Breast epithelium (tissue), 4 donors: ENCODE measurements at regions not wholly inside any gene's neighbourhood (a gene's known extent, or its start where the extent isn't known, plus 50 kb on each side); places are given as distances from the start of the nearest gene placed in this dataset.

Experiments used
- DNase-seq, 2 donors: peaks; one replicate each; pipeline ENCODE4 v3.0.0-alpha.2; 2019; ENCODE audit warnings: low spot score in 2 of 2
- H3K27ac ChIP-seq, 2 donors: fragments of 200-600 bp; sonication (generic) in 1 of 2; one replicate each; pipeline ENCODE4 v1.5.1; 2016 to 2019; ENCODE audit warnings: mild to moderate bottlenecking in 1 of 2
- H3K27me3 ChIP-seq, 2 donors: fragments of 200-600 bp; sonication (generic) in 1 of 2; one replicate each; pipeline versions ENCODE4 v1.5.1 to v1.6.0; 2017 to 2019; ENCODE audit warnings: control low read depth in 1 of 2, mild to moderate bottlenecking in 1 of 2
- H3K36me3 ChIP-seq: fragments of 200-600 bp; one replicate; pipeline ENCODE4 v1.5.1; 2019
- H3K4me1 ChIP-seq, 2 donors: fragments of 200-600 bp; sonication (generic); one replicate each; pipeline ENCODE4 v1.5.1; 2016 to 2019; ENCODE audit warnings: control low read depth in 1 of 2
- H3K4me3 ChIP-seq, 3 donors: fragments of 200-600 bp; sonication (generic); 1 replicate in 2 of 3; 2 replicates in 1 of 3; pipeline ENCODE4 v1.5.1; 2016 to 2019; ENCODE audit warnings: mild to moderate bottlenecking in 3 of 3, moderate library complexity in 2 of 3
- H3K9me3 ChIP-seq, 2 donors: fragments of 200-600 bp; sonication (generic) in 1 of 2; one replicate each; pipeline ENCODE4 v1.5.1; 2016 to 2019; ENCODE audit warnings: control low read depth in 1 of 2
- POLR2A ChIP-seq: fragments of 450-650 bp; IDR thresholded peaks from one replicate; pipeline ENCODE4 v1.6.1; 2016; ENCODE audit warnings: antibody characterized with exemption, mild to moderate bottlenecking, moderate library complexity
- POLR2AphosphoS5 ChIP-seq, 3 donors: sonication (generic); formaldehyde crosslinking; IDR thresholded peaks; one replicate each; pipeline ENCODE4 v1.6.1; 2017; ENCODE audit warnings: antibody characterized with exemption in 3 of 3
- intact Hi-C: fragments of 100-400 bp; cut with DNase I; formaldehyde crosslinking; loops from one replicate; pipeline ENCODE4 v1.15.1; 2023; ENCODE audit warnings: low total_unique reads
- TF ChIP-seq, protein P1 (sequence below), 3 donors: fragments of 450-650 bp; IDR thresholded peaks; one replicate each; pipeline ENCODE4 v1.5.1; 2016 to 2017; ENCODE audit warnings: antibody characterized with exemption in 3 of 3, mild to moderate bottlenecking in 3 of 3, moderate library complexity in 3 of 3

DNA sequence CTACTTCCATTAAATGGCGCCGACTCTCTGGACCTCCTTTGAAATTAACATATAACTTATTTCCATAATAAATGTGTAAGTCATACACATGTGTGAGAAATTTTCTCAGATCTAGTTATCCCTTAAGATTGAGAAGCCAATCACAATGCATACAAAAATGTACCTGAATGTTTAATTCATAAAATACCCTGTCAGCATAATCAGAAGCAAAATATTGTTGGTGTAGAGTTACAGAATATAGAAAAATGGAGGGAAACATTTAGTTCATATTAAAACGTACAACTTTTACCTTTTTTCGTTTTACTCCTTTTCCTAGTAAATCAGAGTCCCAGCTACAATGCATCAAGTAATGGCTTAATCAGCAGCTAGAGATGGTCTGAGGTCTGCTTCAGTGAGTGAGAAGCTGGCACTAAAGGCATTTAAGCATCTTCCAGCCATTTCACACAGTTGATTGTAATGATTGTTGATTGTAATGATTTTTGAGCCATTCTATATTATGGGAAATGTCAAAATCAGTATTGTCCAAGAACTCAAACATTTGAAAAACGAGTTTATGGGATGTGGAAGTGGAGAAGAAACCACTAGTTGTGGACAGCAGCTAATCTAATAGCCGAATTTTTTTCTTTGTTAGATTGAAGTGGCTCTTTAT, 81.8 kb downstream of the ANXA1 start:
- H3K4me1 ChIP-seq, result no peaks in the 10 kb centered on the region
- no peaks in the 10 kb centered on the region for H3K27me3 ChIP-seq

DNA sequence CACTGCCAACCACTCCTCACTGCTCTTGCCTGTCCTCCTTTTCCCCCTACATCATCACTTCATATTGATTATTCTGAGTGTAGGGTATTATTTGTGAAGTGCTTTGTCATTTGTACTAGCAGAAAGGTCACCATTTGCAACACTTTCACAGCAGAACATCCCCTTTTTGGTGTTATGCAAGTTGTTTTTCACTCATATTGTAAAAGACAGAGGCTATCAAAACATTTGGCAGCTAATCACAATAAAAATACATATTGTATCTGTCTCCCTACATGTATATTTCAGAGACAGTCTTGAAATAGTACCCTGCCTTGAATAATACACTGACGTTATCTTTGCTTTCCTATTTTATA, 82.3 kb downstream of the ANXA1 start:
- intact Hi-C loops, result no loop called here
- no peak for TF ChIP-seq POLR2A
- Histone ChIP-seq H3K27ac (no peak overlapping the region), H3K4me3 (no peak overlapping the region), H3K9me3 (no peaks in the 10 kb centered on the region), H3K36me3 (no peaks in the 10 kb centered on the region), H3K27me3 (no peaks in the 10 kb centered on the region), H3K4me1 (no peaks in the 10 kb centered on the region)
- no peak for DNase-seq

More for the DNA sequence above, 81.8 kb downstream of the ANXA1 start:
- TF ChIP-seq, protein P1, sequence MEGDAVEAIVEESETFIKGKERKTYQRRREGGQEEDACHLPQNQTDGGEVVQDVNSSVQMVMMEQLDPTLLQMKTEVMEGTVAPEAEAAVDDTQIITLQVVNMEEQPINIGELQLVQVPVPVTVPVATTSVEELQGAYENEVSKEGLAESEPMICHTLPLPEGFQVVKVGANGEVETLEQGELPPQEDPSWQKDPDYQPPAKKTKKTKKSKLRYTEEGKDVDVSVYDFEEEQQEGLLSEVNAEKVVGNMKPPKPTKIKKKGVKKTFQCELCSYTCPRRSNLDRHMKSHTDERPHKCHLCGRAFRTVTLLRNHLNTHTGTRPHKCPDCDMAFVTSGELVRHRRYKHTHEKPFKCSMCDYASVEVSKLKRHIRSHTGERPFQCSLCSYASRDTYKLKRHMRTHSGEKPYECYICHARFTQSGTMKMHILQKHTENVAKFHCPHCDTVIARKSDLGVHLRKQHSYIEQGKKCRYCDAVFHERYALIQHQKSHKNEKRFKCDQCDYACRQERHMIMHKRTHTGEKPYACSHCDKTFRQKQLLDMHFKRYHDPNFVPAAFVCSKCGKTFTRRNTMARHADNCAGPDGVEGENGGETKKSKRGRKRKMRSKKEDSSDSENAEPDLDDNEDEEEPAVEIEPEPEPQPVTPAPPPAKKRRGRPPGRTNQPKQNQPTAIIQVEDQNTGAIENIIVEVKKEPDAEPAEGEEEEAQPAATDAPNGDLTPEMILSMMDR (IDR thresholded peaks at IDR 0.05), result no peak
- no peak for TF ChIP-seq POLR2A
- no peak for TF ChIP-seq POLR2AphosphoS5 (IDR thresholded peaks at IDR 0.05)
- DNase-seq, result no peak
- Histone ChIP-seq H3K27ac (no peak overlapping the region), H3K36me3 (no peaks in the 10 kb centered on the region), H3K4me3 (no peak overlapping the region), H3K9me3 (no peaks in the 10 kb centered on the region)
- intact Hi-C loops, result no loop called here

DNA sequence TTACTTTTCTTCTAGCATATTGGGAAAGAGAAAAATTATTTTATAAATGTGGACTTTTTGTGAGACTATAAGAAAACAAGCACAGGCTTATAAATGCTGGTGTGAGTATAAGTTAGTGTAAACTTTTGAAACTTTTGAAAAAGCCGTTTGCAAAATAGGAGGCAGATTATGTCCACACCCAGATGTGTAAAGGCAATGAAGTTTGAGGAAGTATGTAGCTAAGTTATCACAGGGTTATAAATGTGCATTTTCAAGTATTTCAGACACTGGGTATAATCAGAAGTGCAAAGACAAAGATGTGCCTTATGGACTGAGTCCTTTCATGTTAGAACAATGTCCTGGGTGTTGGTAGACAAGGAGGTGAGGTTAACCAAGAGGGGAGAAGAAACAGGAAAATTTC, 85.5 kb downstream of the ANXA1 start:
- TF ChIP-seq, protein P1 (IDR thresholded peaks at IDR 0.05), result no peak
- TF ChIP-seq POLR2A (no peak), POLR2AphosphoS5 (IDR thresholded peaks at IDR 0.05) (no peak)
- no peak for DNase-seq
- Histone ChIP-seq H3K4me1 (no peaks in the 10 kb centered on the region), H3K4me3 (no peak overlapping the region), H3K36me3 (no peaks in the 10 kb centered on the region), H3K27ac (no peak overlapping the region), H3K27me3 (no peaks in the 10 kb centered on the region), H3K9me3 (no peaks in the 10 kb centered on the region)
- intact Hi-C loops, result no loop called here

DNA sequence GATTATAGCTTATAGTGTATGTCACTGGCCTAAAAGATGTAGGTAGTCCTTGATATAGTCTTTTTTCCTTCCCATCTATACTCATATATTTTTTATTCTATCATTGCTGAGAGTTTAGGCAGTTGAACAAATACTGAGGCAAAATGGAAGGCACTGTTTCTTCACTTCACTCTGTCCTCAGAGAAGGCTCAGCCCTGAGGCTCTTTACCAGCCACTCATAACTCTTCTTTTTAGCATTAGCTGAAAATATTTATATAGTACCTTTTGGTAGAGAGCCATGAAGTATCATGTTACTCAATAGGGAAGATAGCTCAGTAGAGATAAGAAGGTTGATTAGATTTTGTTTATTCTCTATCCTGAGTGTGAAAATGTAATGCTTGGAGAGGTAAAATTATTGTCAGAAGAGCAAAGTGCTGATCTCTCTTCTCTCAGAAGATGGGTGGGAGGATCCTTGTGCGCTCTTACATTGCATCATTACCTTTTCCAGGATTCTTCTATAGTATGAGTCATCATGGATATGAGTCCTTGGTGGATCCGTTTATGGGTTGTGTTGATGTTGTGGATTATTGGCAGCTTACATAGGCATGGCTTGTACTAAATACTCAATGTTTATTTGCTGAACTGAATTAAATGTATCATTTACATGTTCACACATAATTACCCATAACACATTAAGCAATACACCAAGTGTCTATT, 88.1 kb downstream of the ANXA1 start:
- H3K9me3 ChIP-seq, result no peaks in the 10 kb centered on the region
- H3K4me1 ChIP-seq, result no peaks in the 10 kb centered on the region
- intact Hi-C loops, result loop anchor here (5.0 kb wide), 1 partner anchor 582 kb away; no protein-coding TSS in a partner anchor
- H3K27me3 ChIP-seq, result no peaks in the 10 kb centered on the region
- no peaks in the 10 kb centered on the region for H3K36me3 ChIP-seq
- DNase-seq, result no peak
- H3K4me3 ChIP-seq, result no peak overlapping the region
- TF ChIP-seq POLR2AphosphoS5 (IDR thresholded peaks at IDR 0.05), result no peak
- TF ChIP-seq, protein P1 (IDR thresholded peaks at IDR 0.05), result no peak
- no peak for TF ChIP-seq POLR2A
- H3K27ac ChIP-seq, result no peak overlapping the region

DNA sequence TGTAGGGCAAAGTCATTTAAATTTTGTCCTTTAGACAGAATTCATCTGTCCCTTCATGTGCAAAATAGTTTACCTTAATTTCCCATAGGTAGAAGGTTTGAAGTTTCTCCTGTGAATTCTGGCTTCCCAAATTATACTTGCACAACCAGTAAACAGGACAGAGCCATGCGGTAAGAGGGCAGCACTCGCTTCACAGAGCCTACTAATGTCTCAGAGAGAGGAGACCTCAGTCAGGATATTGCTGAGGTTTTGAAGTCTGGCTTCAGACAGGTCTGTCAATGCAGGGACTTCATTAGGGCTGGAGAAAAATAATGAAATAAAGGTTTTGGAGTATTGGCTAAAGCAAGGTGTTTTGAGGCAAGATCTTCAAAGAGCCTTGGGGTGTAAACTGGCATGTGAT, 91.4 kb downstream of the ANXA1 start:
- TF ChIP-seq, protein P1 (IDR thresholded peaks at IDR 0.05), result no peak
- TF ChIP-seq POLR2AphosphoS5 (IDR thresholded peaks at IDR 0.05) (no peak), POLR2A (no peak)
- intact Hi-C loops, result loop anchor here (5.0 kb wide), 1 partner anchor 586 kb away; no protein-coding TSS in a partner anchor
- no peak overlapping the region for H3K4me3 ChIP-seq

More for the DNA sequence above, 91.4 kb downstream of the ANXA1 start:
- Histone ChIP-seq H3K9me3 (no peaks in the 10 kb centered on the region), H3K4me1 (no peaks in the 10 kb centered on the region), H3K27ac (no peak overlapping the region), H3K27me3 (no peaks in the 10 kb centered on the region), H3K36me3 (no peaks in the 10 kb centered on the region)
- no peak for DNase-seq
